ENCODE measurements at regions not wholly inside any gene's neighbourhood (a gene's known extent, or its start where the extent isn't known, plus 50 kb on each side); places are given as distances from the start of the nearest gene placed in this dataset.

DNA sequence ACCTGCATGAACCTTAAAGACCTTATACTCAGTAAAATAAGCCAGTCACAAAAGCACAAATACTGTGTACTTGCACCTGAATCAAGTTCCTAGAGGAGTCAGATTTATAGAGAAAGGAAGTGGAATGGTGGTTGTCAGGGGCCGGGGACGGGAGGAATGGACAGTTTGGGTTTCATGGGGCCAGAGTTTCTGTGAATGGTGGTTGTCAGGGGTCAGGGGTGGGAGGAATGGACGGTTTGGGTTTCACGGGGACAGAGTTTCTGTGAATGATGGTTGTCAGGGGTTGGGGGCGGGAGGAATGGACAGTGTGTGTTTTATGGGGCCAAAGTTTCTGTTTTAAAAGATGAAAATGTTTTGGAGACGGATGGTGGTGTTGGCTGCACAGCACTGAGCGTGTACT lies 260.0 kb upstream of the MKI67 start:
- Mint-ChIP-seq H3K9me3 (no peaks in the 10 kb centered on the region), H3K36me3 (ENCODE audit: low read depth) (no peaks in the 10 kb centered on the region), H3K27ac (ENCODE audit: unreplicated experiment) (no peak overlapping the region), H3K27me3 (ENCODE audit: low read depth) (peaks cover 23% of the 10 kb centered on the region), H3K4me3 (no peak overlapping the region), H3K4me1 (no peaks in the 10 kb centered on the region)
- DNase-seq (ENCODE audit: low read depth, low spot score) = no peak
- TF ChIP-seq, protein P1, sequence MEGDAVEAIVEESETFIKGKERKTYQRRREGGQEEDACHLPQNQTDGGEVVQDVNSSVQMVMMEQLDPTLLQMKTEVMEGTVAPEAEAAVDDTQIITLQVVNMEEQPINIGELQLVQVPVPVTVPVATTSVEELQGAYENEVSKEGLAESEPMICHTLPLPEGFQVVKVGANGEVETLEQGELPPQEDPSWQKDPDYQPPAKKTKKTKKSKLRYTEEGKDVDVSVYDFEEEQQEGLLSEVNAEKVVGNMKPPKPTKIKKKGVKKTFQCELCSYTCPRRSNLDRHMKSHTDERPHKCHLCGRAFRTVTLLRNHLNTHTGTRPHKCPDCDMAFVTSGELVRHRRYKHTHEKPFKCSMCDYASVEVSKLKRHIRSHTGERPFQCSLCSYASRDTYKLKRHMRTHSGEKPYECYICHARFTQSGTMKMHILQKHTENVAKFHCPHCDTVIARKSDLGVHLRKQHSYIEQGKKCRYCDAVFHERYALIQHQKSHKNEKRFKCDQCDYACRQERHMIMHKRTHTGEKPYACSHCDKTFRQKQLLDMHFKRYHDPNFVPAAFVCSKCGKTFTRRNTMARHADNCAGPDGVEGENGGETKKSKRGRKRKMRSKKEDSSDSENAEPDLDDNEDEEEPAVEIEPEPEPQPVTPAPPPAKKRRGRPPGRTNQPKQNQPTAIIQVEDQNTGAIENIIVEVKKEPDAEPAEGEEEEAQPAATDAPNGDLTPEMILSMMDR (conservative IDR thresholded peaks at IDR 0.05) = no peak

DNA sequence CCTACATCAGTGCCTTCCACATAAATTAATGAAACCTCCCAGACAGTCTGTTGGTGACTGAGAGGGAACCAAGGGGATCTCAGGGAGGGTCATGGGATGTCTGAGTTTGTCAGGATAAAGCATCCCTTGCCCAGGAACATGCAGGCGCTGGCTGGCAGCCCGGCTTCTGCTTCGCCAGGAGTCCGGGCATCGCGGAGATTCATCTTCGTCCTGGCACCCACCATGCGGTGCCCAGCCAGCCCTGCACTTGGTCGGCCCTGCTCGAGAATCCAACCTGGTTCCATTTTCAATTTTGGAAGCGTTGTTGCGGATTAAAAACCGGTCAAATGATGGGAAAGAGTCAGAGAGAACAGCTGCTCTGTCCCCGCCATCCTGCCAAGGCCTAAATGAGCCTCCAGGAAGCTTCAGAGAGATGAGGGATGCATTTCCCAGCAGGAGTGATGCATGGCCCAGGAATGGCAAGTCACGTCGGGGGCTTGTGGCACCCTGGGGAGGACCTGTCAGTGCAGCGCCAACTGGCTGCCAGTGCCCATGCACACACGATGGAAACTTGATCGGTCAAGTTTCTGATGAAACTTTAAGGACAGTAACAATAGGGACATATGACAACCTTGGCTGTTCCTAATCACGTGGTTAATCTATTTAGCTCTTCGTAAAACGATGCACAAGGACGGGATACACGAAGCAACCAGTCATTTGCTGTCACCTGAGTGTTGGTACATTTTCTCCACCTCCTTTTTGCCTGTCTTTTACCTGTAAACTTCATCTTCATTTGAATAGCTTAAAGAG lies 260.8 kb upstream of the MKI67 start:
- Mint-ChIP-seq H3K36me3 (ENCODE audit: low read depth) (no peaks in the 10 kb centered on the region), H3K27ac (ENCODE audit: unreplicated experiment) (no peak overlapping the region), H3K4me3 (no peak overlapping the region), H3K9me3 (no peaks in the 10 kb centered on the region), H3K27me3 (ENCODE audit: low read depth) (peaks cover 23% of the 10 kb centered on the region), H3K4me1 (no peaks in the 10 kb centered on the region)
- TF ChIP-seq, protein P1 (conservative IDR thresholded peaks at IDR 0.05) = no peak
- no peak for DNase-seq (ENCODE audit: low read depth, low spot score)

DNA sequence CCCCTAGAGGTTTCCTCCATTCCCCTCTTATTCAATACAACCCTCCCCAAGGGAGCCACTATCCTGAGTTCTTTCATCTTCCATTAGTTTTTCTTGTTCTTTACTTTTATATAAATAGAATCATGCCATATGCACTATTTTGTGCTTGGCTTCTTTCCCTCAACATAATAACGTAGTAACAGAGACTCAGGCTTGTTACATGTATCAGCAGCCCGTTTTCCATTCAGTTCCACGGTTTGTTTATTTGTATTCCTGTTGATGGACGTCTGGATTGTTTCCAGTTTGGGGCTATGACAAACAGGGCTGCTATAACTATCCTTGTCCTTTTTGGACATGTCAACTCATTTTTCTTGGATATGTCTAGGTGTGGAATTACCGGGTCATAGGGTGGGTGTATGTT lies 264.4 kb upstream of the MKI67 start:
- no peak overlapping the region for H3K27ac Mint-ChIP-seq (ENCODE audit: unreplicated experiment)
- H3K27me3 Mint-ChIP-seq (ENCODE audit: low read depth) = peaks cover 22% of the 10 kb centered on the region
- H3K9me3 Mint-ChIP-seq = no peaks in the 10 kb centered on the region
- no peak for DNase-seq (ENCODE audit: low read depth, low spot score)
- no peaks in the 10 kb centered on the region for H3K4me1 Mint-ChIP-seq
- TF ChIP-seq, protein P1 (conservative IDR thresholded peaks at IDR 0.05) = no peak
- H3K4me3 Mint-ChIP-seq = no peak overlapping the region
- no peaks in the 10 kb centered on the region for H3K36me3 Mint-ChIP-seq (ENCODE audit: low read depth)

DNA sequence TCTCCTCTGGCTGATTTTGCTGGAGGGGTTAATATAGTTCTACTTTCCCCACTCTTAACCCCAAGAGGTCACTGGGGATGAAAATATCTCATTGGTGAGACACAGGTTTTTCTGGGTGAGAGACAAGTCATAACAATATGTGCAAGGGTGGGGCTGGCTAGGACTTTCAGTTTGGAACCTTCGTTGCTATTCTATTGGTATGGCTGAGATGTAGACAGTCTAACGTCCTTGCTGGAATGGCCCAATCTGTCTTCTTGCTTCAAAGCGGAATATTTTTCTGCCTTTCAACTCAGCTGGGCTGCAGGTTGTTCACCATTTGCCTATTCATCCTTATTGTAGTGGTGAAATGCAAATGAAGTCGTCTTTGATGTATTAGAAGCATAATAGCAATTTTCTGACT lies 267.3 kb upstream of the MKI67 start:
- Mint-ChIP-seq H3K36me3 (ENCODE audit: low read depth) (no peaks in the 10 kb centered on the region), H3K4me3 (no peak overlapping the region), H3K27ac (ENCODE audit: unreplicated experiment) (no peak overlapping the region), H3K4me1 (no peaks in the 10 kb centered on the region), H3K9me3 (no peaks in the 10 kb centered on the region), H3K27me3 (ENCODE audit: low read depth) (peaks cover 15% of the 10 kb centered on the region)
- TF ChIP-seq, protein P1 (conservative IDR thresholded peaks at IDR 0.05) = no peak
- DNase-seq (ENCODE audit: low read depth, low spot score) = no peak

DNA sequence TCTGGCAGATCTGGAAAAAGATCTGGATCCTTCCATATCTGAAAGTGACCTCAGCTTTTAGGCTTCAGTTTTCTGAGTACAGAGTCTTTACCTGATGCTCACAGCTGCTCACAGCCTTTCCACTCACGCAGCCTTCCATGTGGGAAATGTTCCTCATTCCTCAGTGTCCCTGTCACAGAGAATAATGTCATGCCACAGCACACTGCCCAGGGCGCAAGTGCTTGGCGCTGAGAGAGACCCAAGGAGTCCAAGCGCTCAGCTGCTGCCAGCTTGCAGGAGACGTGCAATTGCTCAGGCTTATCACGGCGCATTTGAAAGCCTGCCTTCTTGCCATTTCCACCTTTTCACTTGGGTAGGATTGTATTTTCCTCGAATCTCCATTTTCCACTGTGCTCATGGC lies 271.9 kb upstream of the MKI67 start:
- Mint-ChIP-seq H3K9me3 (peaks cover 8% of the 10 kb centered on the region), H3K36me3 (ENCODE audit: low read depth) (no peaks in the 10 kb centered on the region), H3K4me1 (no peaks in the 10 kb centered on the region), H3K27me3 (ENCODE audit: low read depth) (peaks cover 2% of the 10 kb centered on the region), H3K4me3 (no peak overlapping the region), H3K27ac (ENCODE audit: unreplicated experiment) (no peak overlapping the region)
- TF ChIP-seq, protein P1 (conservative IDR thresholded peaks at IDR 0.05) = no peak
- DNase-seq (ENCODE audit: low read depth, low spot score) = no peak

All from neural crest cell (in vitro differentiated cells).